ENCODE measurements at regions not wholly inside any gene's neighbourhood (a gene's known extent, or its start where the extent isn't known, plus 50 kb on each side); places are given as distances from the start of the nearest gene placed in this dataset.
"Not testable (repeated sequence)": the region's sequence is repeated elsewhere in the genome, so short reads cannot be mapped to it uniquely, and the experiment has no call there.

DNA sequence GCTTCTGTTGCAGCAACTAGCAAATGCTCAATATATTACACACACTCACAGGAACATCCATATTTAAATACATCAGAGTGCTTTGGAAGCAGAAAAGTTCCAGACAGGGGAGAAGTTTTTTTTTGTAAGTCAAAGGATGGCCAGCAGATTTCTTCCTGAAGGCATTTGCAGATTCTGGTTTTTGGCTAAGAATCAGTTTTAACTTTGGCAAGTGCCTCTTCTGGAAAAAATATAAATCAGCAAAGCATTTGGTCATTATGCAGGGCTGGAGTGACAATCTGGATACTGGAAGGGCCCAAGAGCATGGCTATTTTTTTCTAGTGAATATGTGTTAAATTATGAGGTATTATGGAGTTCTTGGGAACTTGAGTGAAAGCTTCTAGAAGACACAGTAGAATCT lies 495.3 kb upstream of the ARPP21 start:
- DNase-seq (ENCODE audit: low spot score): no peak

DNA sequence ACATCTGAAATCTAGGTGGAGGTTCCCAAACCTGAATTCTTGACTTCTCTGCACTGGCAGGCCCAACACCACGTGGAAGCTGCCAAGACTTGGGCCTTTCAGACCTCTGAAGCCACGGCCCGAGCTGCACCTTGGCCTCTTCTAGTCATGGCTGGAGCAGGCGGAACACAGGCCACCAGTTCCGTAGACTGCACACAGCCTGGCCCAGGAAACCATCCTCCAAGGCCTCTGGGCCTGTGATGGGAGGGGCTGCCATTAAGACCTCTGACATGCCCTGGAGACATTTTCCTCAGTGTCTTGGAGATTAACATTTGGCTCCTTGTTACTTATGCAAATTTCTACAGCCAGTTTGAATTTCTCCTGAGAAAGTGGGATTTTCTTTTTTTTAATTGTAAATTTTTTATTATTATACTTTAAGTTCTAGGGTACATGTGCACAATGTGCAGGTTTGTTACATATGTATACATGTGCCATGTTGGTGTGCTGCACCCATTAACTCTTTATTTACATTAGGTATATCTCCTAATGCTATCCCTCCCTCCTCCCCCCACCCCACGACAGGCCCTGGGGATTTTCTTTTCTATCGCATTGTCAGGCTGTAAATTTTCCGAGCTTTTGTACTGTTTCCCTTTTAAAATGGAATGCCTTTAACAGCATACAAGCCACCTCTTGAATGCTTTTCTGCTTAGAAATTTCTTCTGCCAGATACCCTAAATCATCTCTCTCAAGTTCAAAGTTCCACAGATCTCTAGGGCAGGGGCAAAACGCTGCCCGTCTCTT lies 492.9 kb upstream of the ARPP21 start:
- DNase-seq (ENCODE audit: low spot score): not testable (repeated sequence)

DNA sequence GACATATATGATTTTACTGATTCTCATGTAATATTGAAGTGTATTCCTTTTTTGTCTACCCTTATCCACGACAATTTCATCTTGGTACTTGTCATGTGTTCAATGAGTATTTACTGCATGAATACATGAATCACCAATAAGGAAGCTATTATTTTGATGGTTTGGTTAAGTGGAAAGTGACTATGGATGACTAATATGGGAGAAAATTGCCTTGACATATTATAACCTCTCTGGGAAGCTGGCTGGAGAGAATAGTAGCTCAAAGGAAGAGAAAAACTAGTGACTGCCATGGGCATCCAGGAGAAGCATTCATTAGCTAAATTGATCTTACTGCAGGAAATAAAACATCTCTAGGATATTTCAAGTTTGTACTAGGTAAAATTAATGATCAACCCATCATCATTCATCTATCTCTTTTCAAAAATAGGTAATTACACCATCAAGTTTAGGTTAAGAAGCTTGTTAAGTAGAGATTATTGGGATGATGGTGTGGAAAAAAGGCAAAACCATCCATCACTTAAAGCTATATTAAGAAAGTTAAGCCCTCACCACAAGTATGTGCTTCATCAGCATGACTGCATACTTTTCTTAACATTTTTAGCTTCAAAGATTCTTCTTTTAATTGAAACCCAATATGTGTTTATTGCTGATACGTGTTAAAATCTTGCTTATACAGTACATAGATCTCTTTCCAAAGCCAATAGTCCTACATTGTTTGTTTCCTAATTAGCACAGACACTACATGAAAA lies 455.2 kb upstream of the ARPP21 start:
- DNase-seq (ENCODE audit: low spot score): no peak

DNA sequence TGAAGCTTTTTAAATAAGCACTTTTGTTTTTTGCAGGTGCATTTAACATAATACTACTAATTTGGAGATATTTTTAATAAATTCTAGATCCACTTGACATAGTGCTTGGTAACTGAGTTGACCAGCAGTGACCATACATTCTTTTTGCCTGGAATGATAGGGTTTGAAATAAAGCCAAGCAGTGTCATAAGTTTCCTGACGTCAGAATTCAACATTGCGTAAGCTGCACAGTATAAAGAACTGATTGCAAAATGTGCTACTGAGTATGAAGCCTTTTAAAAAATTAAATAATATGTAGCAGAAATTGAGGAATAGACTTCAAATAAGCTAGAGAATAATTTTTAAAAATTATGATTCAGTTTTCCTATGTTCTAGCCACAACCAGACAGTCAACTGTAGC lies 454.6 kb upstream of the ARPP21 start:
- DNase-seq (ENCODE audit: low spot score): no peak

DNA sequence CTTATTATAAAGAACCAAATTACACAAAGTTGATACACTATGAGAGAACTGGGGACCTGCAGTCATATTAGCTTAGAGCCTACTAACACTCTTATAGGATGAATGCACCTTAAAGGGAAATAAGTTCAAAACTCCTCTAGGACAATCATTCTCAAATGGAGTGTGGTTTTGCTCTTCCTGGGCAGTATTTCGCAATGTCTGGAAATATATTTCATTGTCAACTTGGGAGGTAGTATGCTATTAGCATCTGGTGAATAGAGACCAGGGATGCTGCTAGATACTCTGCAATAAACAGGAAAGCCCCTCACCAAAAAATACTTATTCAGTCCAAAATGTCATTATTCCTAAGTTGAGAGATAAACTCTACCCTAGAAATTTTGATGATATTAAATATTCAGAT lies 451.4 kb upstream of the ARPP21 start:
- DNase-seq (ENCODE audit: low spot score): no peak

DNA sequence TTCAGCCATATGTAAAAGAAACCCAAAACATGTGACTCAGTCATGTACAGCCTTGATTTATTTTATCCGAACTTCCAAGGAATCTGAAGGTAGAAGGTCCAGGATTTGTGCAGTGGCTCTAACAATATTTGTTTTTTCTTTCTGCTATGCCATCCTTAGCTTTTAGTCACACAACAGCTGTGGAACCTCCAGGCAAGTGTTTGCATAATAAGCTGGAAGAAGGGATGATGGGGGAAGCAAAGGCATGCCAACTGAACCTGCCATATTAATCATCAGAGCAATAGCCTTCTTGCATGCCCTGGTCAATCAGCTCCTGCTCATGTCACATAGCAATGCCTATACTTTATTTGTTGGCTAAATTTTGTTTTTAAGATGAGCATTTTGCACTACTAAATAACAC lies 444.7 kb upstream of the ARPP21 start:
- no peak for DNase-seq (ENCODE audit: low spot score)

DNA sequence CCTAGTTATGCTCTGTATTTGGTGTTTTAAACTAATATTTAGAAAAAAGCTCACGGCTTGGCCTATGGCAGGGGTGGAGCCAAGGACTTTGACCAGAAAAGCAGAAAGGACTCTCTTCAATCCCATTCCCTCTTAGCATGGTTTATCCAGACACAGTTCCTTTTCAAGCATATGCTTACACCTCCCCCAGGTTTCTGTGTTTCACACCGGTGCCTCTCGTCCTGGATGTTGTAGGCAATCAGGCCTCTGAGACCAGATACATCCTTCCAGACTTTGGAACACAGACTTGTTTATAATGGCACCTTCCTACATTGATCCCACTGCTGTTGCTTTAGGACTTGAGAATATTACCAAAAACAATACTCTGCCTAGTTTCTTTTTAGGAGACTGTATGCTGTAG lies 440.5 kb upstream of the ARPP21 start:
- no peak for DNase-seq (ENCODE audit: low spot score)

DNA sequence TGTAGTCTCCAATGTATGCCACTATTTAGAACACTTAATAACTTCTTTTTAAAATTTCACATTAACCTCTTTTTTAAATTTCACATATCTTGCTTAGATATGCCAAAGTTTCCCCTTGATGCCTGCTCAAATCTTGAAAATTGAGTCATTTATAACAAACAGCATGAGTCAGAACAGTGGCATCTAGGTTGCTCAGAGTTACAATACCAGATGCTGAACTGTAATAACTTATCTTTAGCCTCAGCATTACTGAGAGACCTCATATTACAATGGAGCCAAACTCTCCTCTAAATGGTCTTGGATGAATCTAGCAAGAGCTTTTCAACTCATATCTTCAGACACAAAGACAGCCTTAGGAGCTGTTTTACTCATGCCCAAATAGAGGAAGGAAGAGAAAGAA lies 439.3 kb upstream of the ARPP21 start:
- DNase-seq (ENCODE audit: low spot score): no peak

DNA sequence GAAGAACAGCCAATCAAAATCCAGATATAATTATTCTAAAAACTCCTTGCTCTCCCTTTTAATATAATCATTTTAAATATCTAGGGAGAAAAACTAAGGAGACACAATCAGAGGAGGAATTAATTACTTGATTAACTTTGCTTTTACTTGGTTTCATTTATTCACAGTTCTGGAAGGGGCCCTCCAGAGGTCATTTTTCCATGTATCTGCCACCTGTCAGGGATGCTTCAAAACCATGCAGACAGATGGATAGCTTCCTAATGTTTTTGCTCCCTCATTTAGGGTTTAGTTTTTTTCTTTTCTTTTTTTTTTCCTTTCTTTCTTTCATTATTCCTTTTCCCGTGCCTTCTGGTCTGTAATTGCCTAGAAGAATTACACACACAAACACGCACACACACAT lies 438.1 kb upstream of the ARPP21 start:
- no peak for DNase-seq (ENCODE audit: low spot score)

DNA sequence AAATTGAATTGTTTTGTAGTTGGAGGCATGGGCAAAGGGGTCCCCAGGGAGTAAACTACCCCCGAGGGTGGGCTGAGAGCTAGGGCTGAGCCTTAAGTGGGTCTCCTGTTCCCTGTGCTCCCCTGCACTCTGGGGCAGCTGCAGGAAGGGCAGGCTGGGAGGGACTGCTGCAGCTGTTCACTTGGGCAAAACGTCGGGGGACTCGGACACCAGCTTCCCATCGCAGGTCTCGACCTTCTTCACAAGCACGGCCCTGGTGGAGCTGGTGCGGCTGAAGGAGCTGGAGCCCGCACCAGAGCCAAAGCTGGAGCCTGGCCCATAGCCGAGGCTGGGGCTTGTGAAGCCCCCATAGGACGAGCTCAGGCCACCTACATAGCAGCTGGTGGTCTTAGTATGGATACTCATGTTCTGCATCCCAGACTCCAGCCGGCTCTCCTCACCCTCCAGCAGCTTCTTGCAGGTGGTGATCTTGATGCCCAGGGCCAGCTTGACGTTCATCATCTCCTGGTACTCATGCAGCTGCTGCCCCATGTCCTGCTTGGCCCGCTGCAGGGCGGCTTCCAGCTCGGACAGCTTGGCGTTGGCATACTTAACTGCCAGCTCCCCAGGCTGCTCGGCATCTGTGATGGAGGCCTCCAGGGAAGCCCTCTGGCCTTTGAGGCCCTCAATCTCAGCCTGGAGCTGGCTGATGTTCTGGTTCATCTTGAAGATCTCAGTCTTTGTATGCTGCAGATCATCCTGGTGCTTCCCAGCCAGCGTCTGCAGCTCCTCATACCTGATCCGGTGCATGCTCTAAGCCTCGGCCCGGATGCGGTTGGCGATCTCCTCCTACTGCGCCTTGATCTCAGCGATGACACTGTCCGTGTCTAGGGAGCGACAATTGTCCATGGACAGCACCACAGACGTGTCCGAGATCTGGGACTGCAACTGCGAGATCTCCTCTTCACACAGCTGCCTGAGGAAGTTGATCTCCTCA lies 423.5 kb upstream of the ARPP21 start:
- no peak for DNase-seq (ENCODE audit: low spot score)

DNA sequence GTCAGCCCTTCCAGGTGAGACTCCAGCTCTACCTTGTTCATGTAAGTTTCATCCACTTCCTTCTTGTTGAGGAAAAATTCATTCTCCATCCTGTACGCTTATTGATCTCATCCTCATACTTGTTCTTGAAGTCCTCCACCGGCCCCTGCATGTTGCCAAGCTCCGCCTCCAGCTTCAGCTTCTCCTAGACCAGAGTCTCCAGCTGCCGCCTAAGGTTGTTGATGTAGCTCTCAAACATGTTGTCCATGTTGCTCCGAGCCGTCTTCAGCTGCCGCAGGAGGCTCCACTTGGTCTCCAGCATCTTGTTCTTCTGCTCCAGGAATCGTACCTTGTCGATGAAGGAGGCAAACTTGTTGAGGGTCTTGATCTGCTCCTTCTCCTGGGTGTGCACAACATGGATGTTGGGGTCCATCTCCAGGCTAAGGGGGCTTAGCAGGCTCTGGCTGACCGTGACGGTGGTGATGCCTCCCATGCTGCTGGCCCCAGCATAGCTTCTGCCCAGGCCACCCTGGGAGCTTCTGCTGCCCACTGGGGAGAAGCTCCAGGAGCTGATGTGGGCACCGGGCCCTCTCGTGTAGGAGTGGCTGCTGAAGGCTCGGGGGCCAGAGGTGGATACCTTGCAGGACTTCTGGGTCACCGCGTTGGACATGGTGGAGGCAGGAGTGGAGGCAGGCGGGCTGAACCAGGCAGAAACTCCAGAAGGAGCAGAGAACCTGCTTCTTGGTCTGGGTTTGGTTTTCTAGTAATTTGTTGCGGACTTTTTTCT lies 422.6 kb upstream of the ARPP21 start:
- DNase-seq (ENCODE audit: low spot score): no peak

DNA sequence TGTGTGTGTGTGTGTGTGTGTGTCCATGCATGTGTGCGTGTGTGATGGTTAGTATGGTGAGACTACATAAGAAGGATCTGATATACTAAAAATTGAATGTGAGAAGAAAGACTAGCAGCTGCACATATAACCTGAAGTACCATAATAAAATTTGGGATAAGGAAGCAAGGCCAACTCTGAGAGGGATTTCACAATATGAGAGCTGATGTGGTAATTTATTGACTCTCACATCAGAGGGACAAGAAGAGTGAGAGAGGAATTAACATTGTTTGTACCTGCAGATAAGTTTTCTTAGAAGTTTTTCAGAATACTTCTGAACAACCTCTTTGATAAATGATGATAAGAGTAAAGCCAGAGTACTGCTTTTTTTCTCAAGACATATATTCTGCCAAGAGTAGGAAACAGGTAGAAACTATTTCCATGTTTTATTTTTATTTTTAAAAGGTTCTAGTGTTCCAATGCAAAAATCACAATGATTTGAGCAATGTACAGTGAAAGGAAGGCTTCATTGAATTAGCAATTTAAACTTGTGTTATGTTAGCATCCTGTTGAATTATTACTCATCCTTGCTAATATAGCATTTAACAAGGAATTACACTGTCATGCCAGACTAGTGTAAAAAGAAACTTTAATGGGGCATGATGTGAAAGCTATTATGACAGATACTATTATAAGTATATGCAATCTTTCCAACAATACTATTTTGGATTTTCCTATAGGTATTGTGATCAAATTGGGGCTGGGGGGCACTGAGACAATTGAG lies 415.5 kb upstream of the ARPP21 start:
- no peak for DNase-seq (ENCODE audit: low spot score)

DNA sequence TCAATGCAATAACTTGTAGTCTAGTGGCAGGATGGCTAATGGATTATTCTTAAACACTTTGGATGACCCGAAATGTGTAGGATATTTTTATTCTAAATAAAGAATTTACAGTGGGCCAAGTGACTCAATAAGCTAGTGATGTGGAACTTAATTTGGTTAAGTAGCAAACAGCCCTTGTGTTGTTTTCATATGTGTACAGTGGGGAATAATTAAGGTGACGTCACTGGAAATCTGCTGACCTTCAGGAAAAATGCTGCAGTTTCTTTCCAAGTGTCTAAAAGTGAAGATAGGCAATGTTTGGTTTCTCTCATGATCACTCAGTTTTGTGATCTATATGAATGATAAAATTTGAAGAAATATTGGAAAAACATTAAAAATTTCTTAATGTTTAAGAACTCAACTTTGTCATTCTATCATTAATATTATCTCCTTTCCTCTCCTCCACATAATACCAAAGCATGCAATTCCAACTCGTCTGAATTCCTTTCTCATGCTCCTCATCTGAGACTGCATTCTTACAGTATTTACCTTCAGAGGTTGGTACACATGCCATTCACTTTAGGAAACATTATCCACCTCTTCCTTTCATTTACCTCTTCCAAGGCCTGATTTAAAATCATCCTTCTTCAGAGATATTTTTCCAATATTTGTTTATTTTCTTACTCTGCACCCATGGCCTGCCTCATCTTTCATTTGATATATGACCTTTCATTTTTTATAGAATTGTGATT lies 414.6 kb upstream of the ARPP21 start:
- DNase-seq (ENCODE audit: low spot score): no peak

DNA sequence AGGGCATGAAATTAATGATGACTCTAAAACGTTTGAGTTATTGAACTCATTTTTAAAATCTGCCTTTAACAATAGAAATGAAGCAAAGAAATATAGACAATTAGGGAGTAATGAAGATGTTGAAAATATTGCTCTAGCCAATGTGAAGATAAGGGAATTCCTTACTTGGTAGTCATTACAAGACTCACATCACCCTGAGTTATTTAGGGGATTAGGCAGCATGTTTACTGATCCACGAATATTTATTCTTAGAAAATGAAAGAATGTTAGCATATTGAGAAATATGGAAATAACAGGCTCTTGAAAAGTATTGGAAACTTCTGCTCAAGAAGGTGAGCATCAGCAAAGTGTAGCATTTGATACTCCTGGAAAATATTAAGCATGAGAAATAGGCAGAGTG lies 398.1 kb upstream of the ARPP21 start:
- no peak for DNase-seq (ENCODE audit: low spot score)

DNA sequence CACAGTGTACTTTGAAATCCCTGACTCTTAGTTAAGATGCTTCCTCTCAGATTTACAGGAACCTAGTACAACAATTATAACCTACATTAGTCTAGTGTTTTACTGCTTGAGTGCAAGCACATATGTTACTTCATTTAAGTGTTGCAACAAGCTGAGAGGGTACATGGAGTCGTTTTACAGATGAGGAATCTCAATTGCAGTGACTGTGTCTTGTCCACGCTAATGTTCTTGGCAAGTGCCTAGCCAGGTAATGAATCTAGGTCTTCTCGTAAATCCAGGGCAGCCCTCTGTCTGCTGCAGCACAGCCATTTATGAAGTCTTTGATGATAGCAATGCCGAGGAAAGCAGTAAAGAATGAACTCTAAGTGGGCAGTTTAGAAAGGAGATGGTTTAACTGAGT lies 384.4 kb upstream of the ARPP21 start:
- no peak for DNase-seq (ENCODE audit: low spot score)

DNA sequence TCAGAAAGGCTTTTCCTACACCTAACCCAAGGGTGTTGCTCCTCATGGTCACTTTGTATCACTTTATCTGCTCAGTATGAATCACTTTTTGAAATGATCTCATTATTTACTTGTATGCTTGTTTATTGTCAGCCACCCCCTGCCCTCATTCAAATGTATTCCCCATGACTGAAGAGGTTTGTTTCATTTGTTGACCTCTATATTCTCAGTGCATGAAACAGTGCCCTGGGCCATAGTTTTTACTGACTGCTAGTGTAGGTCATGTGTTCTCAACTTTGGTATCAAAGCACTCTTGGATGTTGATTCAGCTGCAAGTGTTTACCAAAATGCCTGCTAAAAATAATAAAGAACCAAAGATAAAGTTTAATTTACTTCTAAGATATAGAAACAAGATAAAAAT lies 381.7 kb upstream of the ARPP21 start:
- DNase-seq (ENCODE audit: low spot score): no peak

DNA sequence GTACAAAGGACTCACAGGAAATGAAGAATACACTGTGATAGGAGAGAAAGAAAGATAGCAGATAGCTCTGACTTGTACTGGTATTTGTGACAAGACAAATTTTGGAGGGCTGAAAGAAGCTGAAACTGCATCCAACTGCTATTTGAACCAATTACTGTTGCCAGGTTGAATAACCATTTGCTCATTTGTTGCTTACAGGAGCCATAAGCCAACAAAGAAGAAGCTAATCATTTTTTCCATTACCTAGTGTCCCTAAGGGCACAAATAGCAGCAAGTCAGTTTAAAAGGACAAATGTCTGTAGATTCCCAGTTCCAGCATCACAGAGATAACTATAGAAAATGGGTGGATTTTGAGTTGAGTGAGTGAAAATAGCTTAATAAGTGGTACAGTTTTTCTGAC lies 376.9 kb upstream of the ARPP21 start:
- DNase-seq (ENCODE audit: low spot score): no peak

DNA sequence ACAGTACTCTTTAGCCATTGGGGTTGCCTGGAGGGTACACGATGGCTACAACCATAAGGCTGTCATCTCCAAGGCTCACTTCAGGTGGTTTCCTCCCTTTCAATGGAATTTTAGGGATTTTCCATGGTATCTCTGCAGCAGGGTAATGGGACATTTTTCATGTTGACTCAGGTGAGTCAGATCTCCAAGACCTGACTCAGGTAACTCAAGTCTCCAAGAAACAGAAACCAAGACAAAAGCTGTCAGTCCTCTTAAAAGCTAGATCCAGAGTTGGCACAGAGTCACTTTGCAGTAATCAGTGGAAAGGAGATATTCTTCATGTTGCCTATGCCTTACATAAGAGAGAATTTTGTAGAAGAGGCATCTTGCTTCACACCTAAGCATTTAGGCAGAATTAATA lies 375.8 kb upstream of the ARPP21 start:
- no peak for DNase-seq (ENCODE audit: low spot score)

DNA sequence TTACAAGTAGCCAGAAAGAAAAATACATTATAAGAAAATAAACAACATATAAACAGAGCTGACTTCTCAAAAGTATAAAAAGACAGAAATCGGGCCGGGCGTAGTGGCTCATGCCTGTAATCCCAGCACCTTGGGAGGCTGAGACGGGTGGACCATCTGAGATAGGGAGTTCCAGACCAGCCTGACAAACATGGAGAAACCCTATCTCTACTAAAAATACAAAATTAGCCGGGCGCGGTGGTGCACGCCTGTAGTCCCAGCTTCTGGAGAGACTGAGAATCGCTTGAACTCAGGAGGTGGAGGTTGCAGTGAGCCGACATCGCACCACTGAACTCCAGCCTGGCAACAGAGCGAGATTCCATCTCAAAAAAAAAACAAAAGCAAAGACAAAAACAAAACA lies 373.3 kb upstream of the ARPP21 start:
- DNase-seq (ENCODE audit: low spot score): not testable (repeated sequence)

DNA sequence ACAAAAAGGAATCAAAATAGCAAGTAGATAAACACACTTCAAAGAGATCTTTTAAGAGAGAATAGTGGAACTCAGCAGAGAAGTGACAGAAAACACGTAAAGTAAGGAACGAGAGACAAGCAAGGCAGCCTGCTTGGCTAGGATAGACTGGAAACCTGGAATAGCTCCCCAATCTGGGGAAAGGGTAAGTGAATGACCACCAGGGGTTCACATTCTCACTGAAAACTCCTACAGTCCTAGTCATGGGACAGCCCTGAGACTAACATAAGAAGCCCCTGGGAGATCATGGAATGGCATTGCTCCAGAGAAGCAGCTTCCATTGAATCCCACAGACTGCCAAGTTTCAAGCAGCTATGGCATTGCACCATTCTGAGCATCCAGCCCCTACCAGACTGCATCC lies 363.6 kb upstream of the ARPP21 start:
- DNase-seq (ENCODE audit: low spot score): no peak
